GM21529 (cell line): ENCODE measurements at regions not wholly inside any gene's neighbourhood (a gene's known extent, or its start where the extent isn't known, plus 50 kb on each side); places are given as distances from the start of the nearest gene placed in this dataset.

Source experiments
- ATAC-seq: cut with Tn5 transposase; IDR thresholded peaks from one replicate; pipeline ENCODE4 v1.9.1; 2021; ENCODE audit not compliant: unreplicated experiment

DNA sequence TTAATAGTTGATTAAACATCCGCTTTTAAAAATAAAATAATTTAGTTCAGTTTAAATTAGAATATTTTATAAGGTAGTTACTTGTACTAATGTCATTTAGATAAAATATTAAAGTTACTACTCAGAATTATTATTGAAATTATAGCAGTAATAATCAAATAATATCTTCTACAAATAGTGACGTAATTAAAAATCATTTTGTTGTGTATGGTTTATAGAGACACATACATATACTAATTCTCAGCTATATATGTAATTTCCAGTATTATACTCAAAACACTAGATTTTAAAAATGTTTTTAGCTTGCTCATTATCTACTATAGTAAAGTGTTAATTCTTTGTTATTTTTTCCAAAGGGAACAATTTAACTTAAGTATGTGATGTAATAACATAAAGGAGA, 435.2 kb upstream of the MANEA start:
- no peak for ATAC-seq

DNA sequence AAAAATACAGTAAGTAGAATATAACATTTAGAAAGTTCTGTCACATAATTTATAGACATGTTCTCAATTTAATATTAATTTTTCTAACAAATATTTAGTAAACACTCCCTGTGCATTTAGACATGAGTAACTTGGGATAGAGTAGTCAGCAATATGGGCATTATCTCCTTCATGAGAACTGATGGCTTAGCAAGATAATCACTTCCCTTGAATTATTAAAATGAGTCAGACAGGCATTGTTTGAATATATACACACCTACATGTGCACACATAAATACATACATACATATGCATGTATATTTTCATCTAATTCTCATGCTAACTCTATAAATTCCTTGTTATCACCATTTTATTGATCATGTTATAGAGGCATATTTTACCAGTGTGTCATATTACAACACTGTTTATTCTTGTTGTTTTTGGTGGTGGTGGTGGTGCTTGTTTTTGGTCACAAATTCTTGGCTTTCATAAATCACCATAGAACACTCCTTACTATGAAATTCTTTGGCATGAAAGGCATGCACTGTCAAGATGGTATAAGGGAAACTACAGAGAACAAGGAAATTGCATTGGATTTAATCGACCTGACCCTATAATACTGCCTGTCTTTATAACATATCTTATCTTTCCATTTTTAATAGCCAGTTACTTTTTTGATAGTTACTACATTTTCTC, 434.5 kb upstream of the MANEA start:
- ATAC-seq, result no peak

DNA sequence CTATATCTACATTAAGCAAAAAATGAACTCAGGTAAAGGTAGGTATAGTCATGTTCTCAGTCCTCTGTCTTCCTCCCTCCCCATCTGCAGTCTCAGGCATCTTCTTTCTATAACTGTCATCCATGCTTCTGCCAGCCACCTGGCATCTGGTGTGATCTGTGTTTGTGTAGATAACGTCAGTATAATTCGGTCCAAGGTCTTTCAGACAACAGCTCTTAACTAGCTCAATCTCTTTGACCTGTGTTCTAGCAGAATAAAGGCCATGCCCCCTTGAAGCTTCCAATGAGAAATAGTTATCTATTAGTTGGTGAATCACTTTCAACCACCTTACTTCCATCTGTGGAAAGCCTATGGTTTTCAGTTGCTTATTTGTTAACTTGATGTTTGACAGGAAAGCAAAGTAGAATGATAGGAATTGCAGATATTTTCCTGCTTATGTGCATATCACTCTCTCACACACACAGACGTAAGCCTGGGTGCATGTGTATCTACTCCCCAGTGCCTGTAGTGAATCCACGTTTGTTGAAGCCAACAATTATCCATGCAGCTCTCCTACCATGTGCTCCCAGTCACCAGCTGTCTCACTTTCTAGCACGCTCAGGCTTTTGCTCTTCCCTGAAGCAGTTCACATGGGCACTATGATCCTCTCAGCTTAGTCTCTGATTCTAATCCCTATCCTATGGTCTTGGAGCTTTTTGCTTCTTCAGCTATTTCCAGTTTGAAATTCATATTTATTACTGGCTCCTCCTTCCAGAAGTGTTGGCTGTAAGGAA, 433.7 kb upstream of the MANEA start:
- no peak for ATAC-seq

DNA sequence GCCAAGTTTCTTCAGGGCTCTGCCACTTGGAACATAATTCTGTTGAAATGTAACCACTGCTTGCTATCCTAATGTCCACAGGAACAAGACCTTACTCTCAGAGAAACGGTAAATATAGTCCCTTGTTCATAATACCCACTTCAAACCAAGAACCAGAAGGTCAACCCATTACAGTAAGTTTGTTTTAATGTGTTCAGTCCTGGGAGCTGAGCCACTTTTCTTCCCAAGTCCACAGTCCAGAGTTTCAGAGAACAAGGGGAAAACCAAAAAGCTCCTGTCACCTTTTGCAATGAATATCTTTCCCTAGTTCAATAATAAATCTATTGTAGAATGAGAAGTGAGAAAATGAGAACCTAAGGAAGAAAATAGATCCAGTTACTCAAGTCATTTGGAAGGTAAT, 431.9 kb upstream of the MANEA start:
- ATAC-seq, result no peak

DNA sequence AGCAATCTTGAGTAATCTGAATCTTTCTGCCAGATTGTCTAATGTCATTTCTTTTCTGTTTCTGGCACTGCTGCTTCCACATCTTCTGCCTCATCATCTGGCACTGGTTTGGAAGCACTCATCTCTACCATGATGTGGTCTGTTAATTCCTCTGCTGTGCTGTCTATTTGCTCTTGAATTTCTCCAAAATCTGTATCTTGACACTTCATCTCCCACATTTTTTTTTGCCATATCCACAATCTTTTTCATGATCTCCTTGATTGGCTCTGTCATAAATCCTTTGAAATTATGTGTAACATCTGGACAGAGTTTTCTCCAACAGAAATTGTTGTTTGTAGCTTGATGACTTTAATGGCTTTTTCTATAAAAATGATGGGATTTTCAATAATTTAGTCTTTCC, 417.8 kb upstream of the MANEA start:
- ATAC-seq, result no peak

DNA sequence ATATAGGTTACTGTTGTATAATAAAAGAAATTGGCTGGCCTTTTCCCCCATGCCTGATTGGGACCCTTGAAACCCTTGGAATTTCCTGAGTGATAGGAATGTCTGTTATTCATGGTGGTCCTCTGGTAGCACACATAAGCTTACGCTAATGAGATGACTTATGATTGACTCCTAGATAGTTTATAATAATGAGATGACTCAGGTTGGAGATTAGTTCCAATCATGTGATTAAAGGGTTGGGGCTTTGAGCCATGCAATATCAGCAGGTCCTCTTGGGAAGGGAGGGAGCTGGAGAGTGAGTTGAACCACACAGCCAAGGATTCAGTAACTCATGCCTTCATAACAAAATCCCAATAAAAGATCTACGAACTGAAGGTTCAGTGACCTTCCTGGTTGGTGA, 407.6 kb upstream of the MANEA start:
- ATAC-seq, result no peak

DNA sequence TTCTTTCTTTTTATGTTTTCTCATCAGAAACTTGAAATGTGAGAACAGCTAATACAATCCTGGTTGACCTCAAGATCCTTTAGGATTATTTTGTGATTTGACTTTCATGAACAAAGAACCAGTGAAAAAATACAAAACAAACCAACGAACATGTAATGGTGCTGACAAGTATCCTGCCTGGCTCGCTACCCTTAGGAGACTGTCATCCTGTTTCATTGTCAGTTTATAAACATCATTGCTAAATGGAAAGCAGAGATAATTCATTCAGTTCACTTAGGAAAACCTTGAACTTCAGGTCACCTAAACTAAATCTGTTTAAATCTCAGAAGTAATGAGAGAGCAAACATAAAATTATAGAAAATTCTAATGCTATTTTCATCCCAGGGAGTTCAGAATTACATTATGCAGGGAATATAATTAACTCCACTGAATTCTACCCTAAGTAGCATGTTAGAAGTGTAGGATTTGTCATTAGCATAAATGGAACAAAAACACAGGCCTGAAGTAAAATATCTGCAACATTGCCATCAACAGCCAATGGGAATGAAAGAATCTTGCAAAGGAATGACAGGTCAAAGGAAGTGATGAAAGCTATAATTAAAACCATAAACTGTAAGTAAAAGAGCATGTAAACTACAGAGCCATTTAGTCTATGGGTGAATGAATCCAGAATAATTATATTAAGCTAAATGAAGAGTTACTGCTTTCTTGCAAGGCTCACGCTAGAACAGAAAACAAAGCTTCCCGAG, 401.2 kb upstream of the MANEA start:
- no peak for ATAC-seq

DNA sequence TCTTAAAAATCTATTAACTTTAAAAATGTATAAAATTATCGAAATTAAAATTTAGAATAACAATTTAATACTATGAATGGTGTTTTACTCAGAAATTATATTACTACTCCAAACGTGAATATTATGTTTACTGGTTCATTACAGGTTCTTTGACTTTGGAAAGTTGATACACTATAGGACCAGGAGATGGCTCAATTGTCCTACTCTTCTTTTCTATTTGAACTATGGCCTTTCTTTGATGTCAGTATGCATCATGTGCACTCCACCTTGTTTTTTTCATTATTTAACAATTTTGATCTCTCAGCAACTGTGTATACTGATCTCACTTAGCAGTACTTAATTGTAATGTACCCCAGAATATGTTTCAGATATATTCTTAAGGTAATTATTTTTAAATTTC, 391.5 kb upstream of the MANEA start:
- no peak for ATAC-seq

DNA sequence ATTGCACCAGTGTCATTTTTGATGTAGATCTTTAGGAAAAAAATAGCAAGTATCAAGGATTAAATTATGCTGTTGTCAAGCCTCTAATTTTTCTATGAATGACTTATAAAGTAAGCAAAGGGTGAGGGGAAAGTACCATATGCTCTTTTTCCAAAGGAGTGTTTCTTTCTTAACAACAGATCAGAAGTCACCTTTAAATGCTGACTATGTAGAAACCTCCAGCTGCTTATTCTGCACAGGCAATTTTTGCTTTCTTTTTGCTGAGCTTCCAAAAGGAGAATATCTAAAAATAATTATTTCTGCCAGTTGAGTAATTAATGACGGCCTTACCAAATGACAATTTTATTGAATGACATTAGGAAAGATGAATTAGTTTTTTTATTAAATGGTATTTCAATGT, 390.6 kb upstream of the MANEA start:
- no peak for ATAC-seq

DNA sequence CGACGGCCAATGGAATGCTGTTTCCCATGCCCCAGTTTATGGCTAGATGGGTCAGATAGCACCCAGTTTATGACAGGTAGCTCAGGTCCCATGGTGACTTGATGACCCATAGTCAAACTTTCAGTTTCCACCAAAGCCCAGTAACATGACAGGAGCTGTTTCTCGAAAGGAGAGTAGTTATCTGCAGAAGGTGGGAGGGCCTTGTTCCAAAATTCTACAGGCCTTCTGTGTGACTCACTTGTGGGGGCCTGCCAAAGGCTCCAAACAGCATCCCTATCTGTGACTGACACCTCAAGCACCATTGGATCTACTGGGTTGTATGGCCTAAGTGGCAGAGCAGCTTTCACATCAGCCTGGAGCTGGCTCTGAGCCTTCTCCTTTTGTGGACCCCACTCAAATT, 379.7 kb upstream of the MANEA start:
- ATAC-seq, result no peak

DNA sequence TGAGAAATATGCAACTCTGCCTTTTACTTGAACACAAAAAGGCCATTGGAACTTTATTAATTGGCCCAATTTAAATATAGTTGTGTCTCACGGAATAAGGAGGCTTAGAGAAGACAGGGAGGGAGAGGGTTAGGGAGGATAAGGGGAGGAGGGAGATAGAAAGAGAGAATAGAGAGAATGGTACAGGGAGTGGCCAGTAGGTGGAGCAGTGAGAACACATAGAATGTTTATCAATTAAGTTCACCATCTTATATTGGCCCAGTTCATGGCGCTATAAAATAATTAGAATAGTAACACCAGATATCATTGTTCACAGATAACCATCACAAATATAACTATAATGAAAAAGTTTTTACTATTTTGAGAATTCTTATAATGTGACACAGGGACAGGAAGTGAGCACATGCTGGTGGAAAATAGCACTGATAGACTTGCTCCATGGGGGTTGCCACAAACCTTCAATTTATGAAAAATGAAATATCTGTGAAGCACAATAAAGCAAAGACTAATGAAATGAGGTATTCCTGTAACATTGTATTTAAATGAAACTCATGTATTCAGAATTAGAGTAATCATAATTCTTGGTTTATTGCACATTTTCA, 374.1 kb upstream of the MANEA start:
- ATAC-seq, result peak; percentile 99

DNA sequence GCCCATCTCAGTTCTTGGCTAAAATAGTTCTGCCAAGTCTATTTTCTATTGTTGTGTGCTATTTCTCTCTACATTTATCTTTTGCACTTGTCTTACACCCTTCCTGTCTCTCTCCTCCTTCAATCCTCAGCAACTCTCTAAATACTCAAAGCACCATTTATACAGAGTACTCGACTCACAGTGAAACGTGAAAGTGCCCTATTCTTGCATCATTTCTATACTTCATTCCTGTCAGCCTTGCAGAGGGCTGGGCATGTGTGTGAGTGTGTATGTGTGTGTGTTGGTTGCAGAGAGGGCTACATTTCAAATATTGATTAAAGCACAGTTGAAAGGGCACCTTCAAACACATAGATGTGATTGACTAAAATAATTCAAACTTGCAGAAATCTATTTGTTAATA, 373.2 kb upstream of the MANEA start:
- ATAC-seq, result no peak

DNA sequence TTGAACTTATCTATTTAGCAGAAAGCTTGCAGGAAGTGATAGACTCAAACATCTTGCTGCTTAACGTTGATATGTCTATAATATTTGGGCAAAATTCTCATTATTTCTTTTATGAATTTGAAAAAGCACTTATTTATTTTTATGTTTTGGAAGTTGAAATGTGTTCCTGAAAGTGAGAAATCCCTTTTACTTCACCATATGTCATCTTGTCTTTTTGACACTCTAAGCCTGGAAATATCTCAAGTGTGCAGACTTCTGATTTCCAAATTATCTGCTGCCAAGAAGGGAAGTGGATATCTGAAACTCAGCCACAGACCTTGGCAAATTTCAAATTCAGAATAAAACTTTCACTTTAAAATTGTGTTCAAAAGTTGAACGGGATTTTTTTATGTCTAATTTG, 368.7 kb upstream of the MANEA start:
- no peak for ATAC-seq

DNA sequence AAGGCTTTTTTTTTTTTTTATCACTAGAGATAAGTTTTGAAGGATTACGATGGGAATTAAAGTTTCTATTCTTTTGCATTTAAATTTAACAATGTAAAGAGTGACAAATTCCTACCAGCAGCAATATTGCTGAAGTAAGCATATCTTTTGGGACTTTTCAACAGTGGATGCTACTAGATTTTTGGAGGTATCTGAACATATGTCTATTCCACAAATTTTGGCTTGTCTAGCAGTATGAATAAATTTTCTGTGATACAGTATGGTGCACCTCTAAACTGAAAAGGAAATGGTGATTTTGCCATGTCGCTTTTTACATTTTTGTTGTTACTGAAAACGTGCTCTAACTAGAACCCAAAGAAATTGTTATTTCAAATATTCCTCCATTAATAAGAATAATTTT, 368.3 kb upstream of the MANEA start:
- no peak for ATAC-seq

DNA sequence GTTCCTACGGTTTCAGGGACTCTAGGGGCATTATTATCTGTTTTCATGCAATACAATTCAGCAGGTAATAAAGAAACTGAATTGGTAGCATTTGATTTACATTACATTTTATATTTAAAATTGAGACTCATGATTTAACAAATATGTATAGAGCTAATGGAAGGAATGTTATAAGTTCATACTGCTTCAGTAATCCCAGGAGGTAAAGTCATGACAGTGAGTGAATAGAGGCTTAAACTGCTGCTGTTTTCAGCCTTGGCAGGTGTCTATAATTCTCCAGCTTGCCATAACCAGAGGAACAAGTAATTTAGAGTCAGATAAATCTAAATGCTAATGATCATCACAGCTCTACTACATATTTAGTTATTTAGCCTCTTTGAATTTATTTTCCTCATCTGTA, 360.8 kb upstream of the MANEA start:
- no peak for ATAC-seq

DNA sequence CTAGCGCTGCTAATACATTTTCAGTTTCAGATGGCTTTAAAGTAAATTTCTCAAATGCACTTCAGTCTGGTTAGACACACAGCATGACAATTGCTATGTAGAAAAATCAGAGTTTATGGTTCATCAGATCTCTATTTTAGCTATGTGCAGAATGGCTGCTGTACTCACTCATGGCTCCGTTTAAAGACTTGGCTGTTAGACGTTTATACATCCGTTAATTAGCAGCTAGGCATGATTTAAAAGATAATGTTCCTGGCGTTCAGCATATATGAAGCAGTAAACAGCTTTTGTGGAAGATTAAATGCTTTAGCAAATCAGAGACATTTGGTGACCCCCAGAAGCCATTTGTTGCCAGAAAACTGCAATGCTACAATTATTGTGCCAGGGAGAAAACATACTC, 350.0 kb upstream of the MANEA start:
- no peak for ATAC-seq

DNA sequence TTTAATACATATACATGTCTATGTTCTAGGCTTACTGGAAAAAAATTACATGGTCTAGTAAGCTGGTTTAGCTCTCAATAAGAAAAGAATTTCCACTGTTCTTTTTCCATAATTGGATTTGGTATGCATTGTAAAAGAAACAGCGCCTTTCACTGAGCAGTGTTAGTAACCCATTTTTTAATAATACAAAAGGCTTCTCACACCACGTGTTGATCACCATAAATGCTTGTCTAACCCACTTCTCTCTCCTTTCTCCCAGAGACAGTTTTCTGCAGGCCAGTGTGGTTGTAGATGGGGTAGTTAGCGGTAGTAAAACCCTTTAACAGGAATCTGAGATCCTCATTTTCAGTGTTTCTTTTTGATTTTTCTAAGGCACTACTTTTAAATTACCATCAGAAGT, 348.7 kb upstream of the MANEA start:
- ATAC-seq, result no peak

DNA sequence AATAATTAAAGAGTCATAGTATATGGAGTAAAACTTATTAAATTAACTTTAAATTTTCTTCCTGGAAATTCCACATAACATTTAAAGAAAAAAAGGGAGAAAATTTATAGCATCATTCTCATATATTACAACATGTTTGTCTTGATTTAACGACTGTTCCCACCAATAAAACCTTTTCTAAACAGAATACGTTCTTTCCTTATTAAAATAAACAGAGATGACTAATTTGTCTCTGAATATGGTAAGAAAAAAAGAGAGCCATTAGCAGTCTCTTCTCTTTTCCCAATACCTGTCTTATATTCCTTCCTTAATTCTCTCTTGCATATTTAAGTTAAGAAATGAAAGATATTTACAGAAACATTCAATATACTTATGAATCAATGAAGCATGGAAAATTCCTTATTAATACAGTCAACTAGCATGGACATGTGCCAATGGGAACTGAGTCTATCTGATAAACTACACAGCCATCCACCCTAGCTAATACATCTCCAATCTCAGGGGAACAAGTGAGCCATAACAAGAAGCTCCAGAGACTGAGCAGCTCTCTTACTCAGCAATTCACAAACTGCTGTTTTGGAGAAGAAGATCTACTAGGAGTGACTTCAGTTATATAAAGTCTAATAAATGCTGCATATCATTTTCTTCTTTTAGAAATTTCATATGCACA, 347.1 kb upstream of the MANEA start:
- ATAC-seq, result no peak

DNA sequence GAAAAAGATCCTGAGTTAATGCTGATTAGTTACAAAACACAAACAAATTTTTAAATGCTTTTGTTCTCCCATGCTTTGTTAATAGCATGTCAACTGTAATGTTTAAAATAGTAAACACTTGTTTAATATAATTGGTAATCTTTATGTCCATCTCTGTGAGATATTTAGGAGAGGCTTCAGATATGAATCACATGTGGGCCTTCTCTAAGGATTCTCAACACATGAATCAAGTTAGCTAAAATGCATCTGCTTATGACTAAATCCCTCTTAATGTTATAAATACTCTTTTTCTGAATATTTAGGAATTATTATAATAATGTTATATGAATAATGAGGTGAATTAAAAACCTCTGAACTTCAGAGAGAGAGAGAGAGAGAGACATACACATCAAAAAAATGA, 345.9 kb upstream of the MANEA start:
- ATAC-seq, result no peak

DNA sequence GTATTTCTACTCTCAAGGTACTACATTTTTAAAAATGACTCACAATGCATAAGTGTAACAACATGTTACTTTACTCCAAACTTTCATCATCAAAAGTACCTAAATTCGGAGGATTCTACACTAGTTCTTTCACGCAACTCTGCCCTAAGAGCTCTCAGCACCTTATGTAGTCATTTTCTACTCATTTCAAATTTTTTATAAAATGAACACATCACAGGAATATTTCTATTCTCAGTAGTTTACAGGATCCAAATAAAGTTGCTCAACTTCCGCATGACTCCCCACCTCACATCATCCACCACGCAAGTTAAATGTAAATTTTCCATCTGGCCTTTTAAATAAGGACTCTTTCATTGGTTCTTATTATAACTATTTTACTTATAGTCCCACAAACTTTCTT, 344.9 kb upstream of the MANEA start:
- ATAC-seq, result no peak

DNA sequence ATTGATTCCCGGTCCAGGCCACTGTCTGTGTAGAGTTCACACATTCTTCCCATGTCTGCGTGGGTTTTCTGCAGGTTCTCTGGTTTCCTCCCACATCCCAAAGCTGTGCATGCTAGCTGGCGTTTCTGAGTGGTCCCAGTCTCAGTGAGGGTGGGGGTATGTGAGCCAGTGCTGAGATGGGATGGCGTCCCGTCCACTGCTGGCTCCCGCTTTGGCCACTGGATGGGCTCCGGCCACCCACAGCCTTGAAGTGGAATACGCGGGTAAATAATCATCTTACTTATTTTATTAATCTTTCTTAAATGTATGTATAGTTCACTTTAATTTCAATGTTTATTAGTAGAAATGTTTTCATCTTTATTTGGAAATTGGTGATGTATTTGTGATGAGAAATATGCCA, 343.5 kb upstream of the MANEA start:
- ATAC-seq, result no peak
